HepG2 (cell line): ENCODE measurements at regions not wholly inside any gene's neighbourhood (a gene's known extent, or its start where the extent isn't known, plus 50 kb on each side); places are given as distances from the start of the nearest gene placed in this dataset.

ENCODE experiments used
- ATAC-seq: fragments of 200-7000 bp; cut with Tn5 transposase; 3 replicates; pipeline ENCODE4 v1.9.1; 2020; ENCODE audit warnings: mild to moderate bottlenecking, moderate library complexity
- BruUV-seq: library from RNA; stranded (reverse); fragments of 400-500 nt; replicated peaks from 2 replicates; lab custom pipeline; 2021; lab: Mats Ljungman, UMichigan
- CTCF ChIA-PET: fragments of 300-600 bp; formaldehyde crosslinking; extraction: SDS; loops from one replicate; lab custom pipeline; 2021; ENCODE audit warnings: low total read pairs, inconsistent platforms, low intra/inter-chr PET ratio; lab: Yijun Ruan, JAX
- POLR2A ChIA-PET: fragments of 350-600 bp; sonication (Branson Sonifier 250); formaldehyde crosslinking; loops from one replicate; lab custom pipeline; 2020; ENCODE audit warnings: antibody characterized with exemption, inconsistent platforms; lab: Yijun Ruan, JAX
- DNase-seq: peaks from one replicate; pipeline ENCODE4 v3.0.0-alpha.2; 2015; ENCODE audit warnings: low spot score
- FAIRE-seq: peaks from 3 replicates; lab custom pipeline; 2011; peaks lifted over from hg19 to GRCh38; lab: Jason Lieb, UNC
- H2AFZ ChIP-seq: one replicate; pipeline ENCODE4 v1.6.1; 2011; ENCODE audit warnings: low read length, inconsistent platforms
- H3K27ac ChIP-seq: fragments of 300-600 bp; 3 replicates; pipeline ENCODE4 v1.8.0; 2011; ENCODE audit warnings: mixed run types, mild to moderate bottlenecking, mixed read lengths, low read length, inconsistent platforms; ENCODE audit not compliant: insufficient read depth; ENCODE audit errors: extremely low read length
- H3K27me3 ChIP-seq, 2 experiments: fragments of 200-600 bp in 1 of 2; 2 replicates in 1 of 2; 3 replicates in 1 of 2; pipeline versions ENCODE4 v1.6.0 to v1.8.0; 2011; ENCODE audit warnings: low read length in 2 of 2, mild to moderate bottlenecking in 2 of 2, moderate library complexity in 2 of 2, inconsistent platforms in 1 of 2; ENCODE audit not compliant: insufficient read depth in 2 of 2, control insufficient read depth in 1 of 2
- H3K36me3 ChIP-seq, 2 experiments: fragments of 200-600 bp in 1 of 2; replicated peaks in 1 of 2; 2 replicates in 1 of 2; 3 replicates in 1 of 2; pipeline versions ENCODE4 v1.5.1 to v1.8.0; 2011; ENCODE audit warnings: low read length in 2 of 2, inconsistent platforms in 1 of 2; ENCODE audit not compliant: insufficient read depth in 2 of 2, control insufficient read depth in 1 of 2
- H3K4me1 ChIP-seq: 2 replicates; pipeline ENCODE4 v1.5.1; 2012; ENCODE audit warnings: low read length, inconsistent platforms; ENCODE audit not compliant: insufficient read depth
- H3K4me2 ChIP-seq: 2 replicates; pipeline ENCODE4 v1.6.0; 2011; ENCODE audit warnings: low read depth, low read length, inconsistent platforms
- H3K4me3 ChIP-seq, 3 experiments: fragments of 200-600 bp in 1 of 3; sonication (generic), shearing (Covaris generic) in 1 of 3; replicated peaks in 1 of 3; 2 replicates each; pipeline ENCODE4 v1.5.1; 2011 to 2016; ENCODE audit warnings: low read length in 3 of 3, inconsistent platforms in 2 of 3, low read depth in 2 of 3, mild to moderate bottlenecking in 2 of 3, control low read depth in 1 of 3, mixed read lengths in 1 of 3; ENCODE audit not compliant: insufficient read depth in 1 of 3
- H3K79me2 ChIP-seq: one replicate; pipeline ENCODE4 v1.6.1; 2011; ENCODE audit warnings: low read length, inconsistent platforms; ENCODE audit not compliant: insufficient read depth
- H3K9ac ChIP-seq: 2 replicates; pipeline ENCODE4 v1.6.0; 2011; ENCODE audit warnings: mild to moderate bottlenecking, low read depth, low read length, inconsistent platforms; ENCODE audit not compliant: insufficient read depth
- H3K9me3 ChIP-seq: 2 replicates; pipeline ENCODE4 v1.5.1; 2012; ENCODE audit warnings: mild to moderate bottlenecking, low read length
- H4K20me1 ChIP-seq: 2 replicates; pipeline ENCODE4 v1.6.0; 2011; ENCODE audit warnings: inconsistent platforms, mild to moderate bottlenecking, low read length, moderate library complexity; ENCODE audit not compliant: insufficient read depth
- ADNP ChIP-seq: sonication (generic); formaldehyde crosslinking; IDR thresholded peaks from 2 replicates; pipeline ENCODE4 v1.4.0; 2020; ENCODE audit warnings: missing genetic modification reagents
- ARID2 ChIP-seq: sonication (generic); formaldehyde crosslinking; IDR thresholded peaks from 2 replicates; pipeline ENCODE4 v1.8.1; 2022; ENCODE audit warnings: mild to moderate bottlenecking, missing genetic modification reagents, borderline replicate concordance
- ASH2L ChIP-seq: fragments of 300-600, 200-600 bp; sonication (generic); IDR thresholded peaks from 2 replicates; pipeline ENCODE4 v1.7.0; 2017; ENCODE audit warnings: low read depth, mild to moderate bottlenecking, moderate library complexity, mixed read lengths, low read length; ENCODE audit not compliant: insufficient read length
- ATF7-NPFF ChIP-seq: sonication (generic); formaldehyde crosslinking; IDR thresholded peaks from 2 replicates; pipeline ENCODE4 v1.8.1; 2023; ENCODE audit warnings: mild to moderate bottlenecking, low read depth, missing genetic modification reagents, moderate library complexity
- KLF13 ChIP-seq: sonication (generic); formaldehyde crosslinking; IDR thresholded peaks from 2 replicates; pipeline ENCODE4 v1.4.0; 2020; ENCODE audit warnings: mild to moderate bottlenecking, missing genetic modification reagents
- MAFF ChIP-seq: IDR thresholded peaks from 2 replicates; pipeline ENCODE4 v1.6.1; 2011; ENCODE audit warnings: low read depth, low read length, improper control_type of control experiment
- MAFK ChIP-seq, 2 experiments: IDR thresholded peaks in 1 of 2; conservative IDR thresholded peaks in 1 of 2; 2 replicates each; pipeline ENCODE4 v1.6.1; 2011; ENCODE audit warnings: improper control_type of control experiment in 2 of 2, low read length in 2 of 2
- NONO ChIP-seq, 2 experiments: fragments of 450-650 bp in 1 of 2; sonication (generic) in 1 of 2; formaldehyde crosslinking in 1 of 2; IDR thresholded peaks in 1 of 2; conservative IDR thresholded peaks in 1 of 2; 2 replicates each; pipeline versions ENCODE4 v1.6.1 to v1.8.0; 2017 to 2022; ENCODE audit warnings: mild to moderate bottlenecking in 1 of 2, missing genetic modification reagents in 1 of 2, moderate library complexity in 1 of 2
- NRL ChIP-seq: sonication (generic); formaldehyde crosslinking; IDR thresholded peaks from 2 replicates; pipeline ENCODE4 v1.5.0; 2020; ENCODE audit warnings: missing genetic modification reagents, mild to moderate bottlenecking, moderate library complexity, borderline replicate concordance
- PBX3 ChIP-seq: sonication (generic); formaldehyde crosslinking; IDR thresholded peaks from 2 replicates; pipeline ENCODE4 v1.8.1; 2023; ENCODE audit warnings: missing genetic modification reagents, inconsistent platforms, borderline replicate concordance
- ZBTB14 ChIP-seq: sonication (generic); formaldehyde crosslinking; IDR thresholded peaks from 2 replicates; pipeline ENCODE4 v1.4.0; 2020; ENCODE audit warnings: missing genetic modification reagents
- ZFP37 ChIP-seq: sonication (generic); formaldehyde crosslinking; IDR thresholded peaks from 2 replicates; pipeline ENCODE4 v1.4.0; 2020; ENCODE audit warnings: missing genetic modification reagents, borderline replicate concordance
- ZNF282 ChIP-seq: fragments of 450-650 bp; IDR thresholded peaks from 2 replicates; pipeline ENCODE4 v1.6.1; 2018; ENCODE audit not compliant: partially characterized antibody
- ZNF382 ChIP-seq: sonication (generic); formaldehyde crosslinking; IDR thresholded peaks from 2 replicates; pipeline ENCODE4 v1.5.0; 2020; ENCODE audit warnings: missing genetic modification reagents, mild to moderate bottlenecking, borderline replicate concordance
- ZNF746 ChIP-seq: sonication (generic); formaldehyde crosslinking; IDR thresholded peaks from 2 replicates; pipeline ENCODE4 v1.8.0; 2022; ENCODE audit warnings: mild to moderate bottlenecking, missing genetic modification reagents
- ZNF777 ChIP-seq: sonication (generic); formaldehyde crosslinking; IDR thresholded peaks from 2 replicates; pipeline ENCODE4 v1.4.0; 2020; ENCODE audit warnings: missing genetic modification reagents
- WGBS: methylation state at CpG from one replicate; pipeline ENCODE4 v1.1.6; 2017; ENCODE audit warnings: low lambda C conversion rate; 5-methylcytosine and 5-hydroxymethylcytosine counted together
- in situ Hi-C: cut with HindIII; loops from 2 replicates; pipeline ENCODE4 v1.10.0; 2017; ENCODE audit warnings: low pct_unique_long_range_greater_than_20kb; ENCODE audit not compliant: extremely low pct_ligation_motif_present
- intact Hi-C: fragments of 100-400 bp; cut with micrococcal nuclease; formaldehyde crosslinking; loops from one replicate; pipeline ENCODE4 v1.10.0; 2022; ENCODE audit not compliant: unreplicated experiment

- in situ Hi-C loops = no loop called here
Measured at GRCh38 chr4:27913738-27914137, 1053.1 kb downstream of the STIM2 start.

DNA sequence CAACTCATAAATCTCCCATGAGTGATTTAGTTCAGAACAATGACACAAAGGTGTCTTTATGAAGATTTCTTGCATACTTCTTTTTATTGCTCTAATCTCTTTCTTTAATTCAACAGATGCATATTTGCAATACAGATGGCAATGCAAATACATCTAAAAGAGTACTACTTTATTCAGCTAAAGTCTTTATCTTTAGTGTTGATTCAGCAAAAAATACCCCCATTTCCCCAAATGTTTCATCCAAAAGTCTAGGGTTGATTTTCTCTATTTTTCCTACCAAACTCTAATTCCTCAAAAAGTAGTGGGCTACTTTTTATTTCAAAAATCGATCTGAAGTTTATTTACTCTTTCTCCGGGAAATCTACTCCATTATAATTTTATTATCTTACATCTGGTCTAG, 1055.2 kb downstream of the STIM2 start:
- Histone ChIP-seq H2AFZ (no peak overlapping the region), H3K9ac (no peak overlapping the region), H3K4me3 (no peak overlapping the region), H3K4me2 (no peak overlapping the region), H4K20me1 (no peaks in the 10 kb centered on the region), H3K4me1 (no peaks in the 10 kb centered on the region), H3K36me3 (no peaks in the 10 kb centered on the region), H3K79me2 (no peaks in the 10 kb centered on the region), H3K27me3 (no peaks in the 10 kb centered on the region), H3K27ac (no peak overlapping the region), H3K9me3 (peaks cover 32% of the 10 kb centered on the region)
- intact Hi-C loops (no loop called here), in situ Hi-C loops (no loop called here)
- ATAC-seq = no peak
- peak; percentile 67 to 87; a peak in 3 of 4 replicates for TF ChIP-seq MAFK (conservative IDR thresholded peaks at IDR 0.05 in 1 of 2, IDR thresholded peaks at IDR 0.05 in 1 of 2; ENCODE audit: low read length in 2 of 2)
- peak; percentile 77 for TF ChIP-seq MAFF
- no peak for TF ChIP-seq KLF13 (CRISPR knock-in tag)
- no peak for TF ChIP-seq ZNF777 (CRISPR knock-in tag)
- no peak for TF ChIP-seq ZBTB14 (CRISPR knock-in tag)
- TF ChIP-seq ASH2L = no peak
- ChIA-PET CTCF (no interaction called here), POLR2A (no interaction called here)
- DNase-seq = no peak
- BruUV-seq = no TSS peak
- no peak for FAIRE-seq
- 0% methylated on average over 2 of the region's 2 CpGs for WGBS

More at GRCh38 chr4:27913738-27914137, 1053.1 kb downstream of the STIM2 start:
- no peak overlapping the region for H3K4me2 ChIP-seq
- ChIA-PET CTCF (no interaction called here), POLR2A (no interaction called here)
- FAIRE-seq = no peak
- no peaks in the 10 kb centered on the region for H3K79me2 ChIP-seq
- BruUV-seq = no TSS peak
- no peaks in the 10 kb centered on the region for H3K4me1 ChIP-seq
- TF ChIP-seq ATF7-NPFF = no peak
- no peak for TF ChIP-seq ZNF746 (CRISPR knock-in tag)
- TF ChIP-seq ARID2 (CRISPR knock-in tag) = no peak
- no peak for TF ChIP-seq NONO (IDR thresholded peaks at IDR 0.05)
- no peak for TF ChIP-seq NONO (CRISPR knock-in tag; conservative IDR thresholded peaks at IDR 0.05)
- no peak for TF ChIP-seq ZNF282
- TF ChIP-seq ADNP (CRISPR knock-in tag) = no peak
- no peak for TF ChIP-seq PBX3 (CRISPR knock-in tag)
- no peak for TF ChIP-seq ZNF382
- TF ChIP-seq ZFP37 (CRISPR knock-in tag) = no peak
- no peak for TF ChIP-seq NRL
- no peak overlapping the region for H3K9ac ChIP-seq
- WGBS = 5% methylated on average over 1 of the region's 1 CpG
- H3K4me3 ChIP-seq = no peak overlapping the region
- no peaks in the 10 kb centered on the region for H4K20me1 ChIP-seq
- no peak overlapping the region for H3K27ac ChIP-seq
- intact Hi-C loops = no loop called here
- DNase-seq = no peak
- no peaks in the 10 kb centered on the region for H3K36me3 ChIP-seq
- no peak for ATAC-seq
- H3K27me3 ChIP-seq = no peaks in the 10 kb centered on the region
- no peak overlapping the region for H2AFZ ChIP-seq
- peaks cover 20% of the 10 kb centered on the region; the same call in 1 of the 2 replicates for H3K9me3 ChIP-seq
